AG09309 (cell line): ENCODE measurements at regions not wholly inside any gene's neighbourhood (a gene's known extent, or its start where the extent isn't known, plus 50 kb on each side); places are given as distances from the start of the nearest gene placed in this dataset.

Source experiments
- DNase-seq: peaks from one replicate; pipeline ENCODE4 v3.0.0-alpha.2; 2010; ENCODE audit warnings: low read depth
- H3K4me3 ChIP-seq: 2 replicates; pipeline ENCODE4 v1.5.1; 2011; ENCODE audit warnings: mild to moderate bottlenecking, low read depth, low read length, moderate library complexity; ENCODE audit not compliant: control insufficient read depth
- CTCF ChIP-seq: IDR thresholded peaks from 2 replicates; pipeline ENCODE4 v1.5.1; 2011; ENCODE audit warnings: mild to moderate bottlenecking, low read depth, low read length, inconsistent platforms; ENCODE audit not compliant: insufficient read depth, control insufficient read depth; ENCODE audit errors: missing control alignments

- TF ChIP-seq CTCF: no peak
- no peak for DNase-seq
- no peak overlapping the region for H3K4me3 ChIP-seq
Observed at GRCh38 chr15:100763835-100764750, 115.5 kb upstream of the ALDH1A3 start.

DNA sequence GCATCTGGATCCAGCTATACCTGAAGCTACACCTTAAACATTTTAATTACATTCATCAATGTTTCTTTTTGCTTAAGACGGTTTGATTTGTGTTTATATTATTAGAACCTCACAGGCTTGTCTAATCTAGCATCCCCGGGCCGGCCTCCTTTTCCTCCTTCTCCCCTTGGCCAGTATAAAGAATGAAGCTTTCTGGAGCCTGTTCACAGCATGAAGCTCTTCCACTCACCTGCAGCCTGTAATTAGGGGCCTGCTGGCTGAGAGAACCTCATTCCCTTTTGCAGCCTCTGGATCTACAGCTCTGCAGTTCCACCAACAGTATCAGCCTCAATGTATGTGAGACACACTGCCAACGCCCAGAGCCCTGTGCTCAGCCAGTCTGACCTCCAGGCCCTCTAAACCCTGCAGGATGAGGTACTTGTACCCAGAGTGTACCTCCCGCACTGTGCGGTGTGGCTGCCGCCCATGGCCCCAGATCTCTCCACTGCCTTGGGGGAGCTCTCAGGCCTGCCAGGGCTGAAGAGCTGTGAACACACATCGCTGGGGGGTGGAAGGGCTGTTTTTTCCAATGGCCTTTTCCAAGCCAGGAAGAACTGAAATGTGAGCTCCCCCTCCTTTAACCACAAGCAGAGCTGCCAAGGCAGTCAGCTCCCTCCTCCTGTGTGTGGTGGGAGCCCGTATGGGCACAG lies 114.7 kb upstream of the ALDH1A3 start:
- TF ChIP-seq CTCF: no peak
- peak; percentile 84 for DNase-seq
- no peak overlapping the region for H3K4me3 ChIP-seq

GRCh38 chr15:100765467-100766241 lies 114.0 kb upstream of the ALDH1A3 start:
- DNase-seq: no peak

DNA sequence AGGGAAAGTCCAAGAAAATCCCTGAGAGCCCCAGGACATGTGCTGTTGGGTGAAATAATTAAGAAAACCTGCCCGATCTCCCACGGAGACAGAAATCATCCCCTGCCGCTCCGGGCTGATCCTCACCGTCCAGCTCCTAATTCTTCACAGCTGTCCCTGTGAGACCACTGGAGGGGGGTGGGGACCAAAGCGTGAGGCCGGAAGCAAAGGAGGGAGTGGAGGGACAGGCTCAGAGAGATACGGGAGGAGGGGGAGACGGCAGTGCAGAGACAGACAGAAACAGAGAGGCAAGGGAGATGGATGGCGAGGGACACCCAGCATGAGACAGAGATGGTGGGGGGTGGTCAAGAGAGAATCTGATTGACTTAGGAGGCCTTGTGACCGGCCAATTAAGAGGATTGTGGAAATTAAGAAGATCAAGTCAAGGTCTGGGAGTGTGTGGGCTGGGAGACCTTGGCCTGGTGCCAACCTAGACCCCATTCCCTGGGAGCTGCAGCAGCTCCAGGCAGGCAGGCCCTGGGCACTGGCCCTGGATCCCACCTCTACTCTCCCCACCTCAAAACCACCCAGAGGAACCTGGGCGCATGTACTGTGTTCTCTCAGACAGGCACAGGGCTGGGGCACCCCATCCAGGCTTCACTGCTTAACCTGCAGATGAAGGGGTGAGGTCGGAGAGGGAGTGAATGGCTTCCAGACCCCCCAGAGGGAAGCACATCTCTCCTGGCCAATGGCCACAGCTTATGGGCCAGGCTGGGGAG lies 113.2 kb upstream of the ALDH1A3 start:
- no peak overlapping the region for H3K4me3 ChIP-seq
- no peak for TF ChIP-seq CTCF
- DNase-seq: no peak

More at GRCh38 chr15:100765467-100766241, 114.0 kb upstream of the ALDH1A3 start:
- no peak for TF ChIP-seq CTCF
- no peak overlapping the region for H3K4me3 ChIP-seq

- no peak overlapping the region for H3K4me3 ChIP-seq
- TF ChIP-seq CTCF: no peak
- no peak for DNase-seq
Observed at GRCh38 chr15:100767001-100767825, 112.4 kb upstream of the ALDH1A3 start.
